SJSA1 (cell line): ENCODE measurements at regions not wholly inside any gene's neighbourhood (a gene's known extent, or its start where the extent isn't known, plus 50 kb on each side); places are given as distances from the start of the nearest gene placed in this dataset.
A peak's percentile ranks its signal among the peaks of the same experiment; 100 is the strongest.

ENCODE experiments used
- DNase-seq, 2 experiments: peaks; one replicate each; pipeline ENCODE4 v3.0.0-alpha.2; 2015 to 2020; ENCODE audit warnings: low spot score in 2 of 2, low read depth in 1 of 2
- H3K27ac ChIP-seq: fragments of 250-450 bp; sonication (Bioruptor Pico); 2 replicates; pipeline ENCODE4 v1.5.1; 2020; ENCODE audit warnings: mild to moderate bottlenecking, moderate library complexity
- H3K27me3 ChIP-seq: fragments of 250-450 bp; sonication (Bioruptor Pico); replicated peaks from 2 replicates; pipeline ENCODE4 v1.5.1; 2020; ENCODE audit warnings: mild to moderate bottlenecking, moderate library complexity
- H3K36me3 ChIP-seq: fragments of 250-450 bp; sonication (Bioruptor Pico); 2 replicates; pipeline ENCODE4 v1.5.1; 2020; ENCODE audit warnings: mild to moderate bottlenecking
- H3K4me1 ChIP-seq: fragments of 250-450 bp; sonication (Bioruptor Pico); replicated peaks from 2 replicates; pipeline ENCODE4 v1.6.1; 2021; ENCODE audit warnings: mild to moderate bottlenecking
- H3K4me3 ChIP-seq: fragments of 250-450 bp; sonication (Bioruptor Pico); 2 replicates; pipeline ENCODE4 v1.5.1; 2020; ENCODE audit warnings: mild to moderate bottlenecking
- H3K9me3 ChIP-seq: fragments of 250-450 bp; sonication (Bioruptor Pico); replicated peaks from 2 replicates; pipeline ENCODE4 v1.5.1; 2020; ENCODE audit warnings: mild to moderate bottlenecking

DNA sequence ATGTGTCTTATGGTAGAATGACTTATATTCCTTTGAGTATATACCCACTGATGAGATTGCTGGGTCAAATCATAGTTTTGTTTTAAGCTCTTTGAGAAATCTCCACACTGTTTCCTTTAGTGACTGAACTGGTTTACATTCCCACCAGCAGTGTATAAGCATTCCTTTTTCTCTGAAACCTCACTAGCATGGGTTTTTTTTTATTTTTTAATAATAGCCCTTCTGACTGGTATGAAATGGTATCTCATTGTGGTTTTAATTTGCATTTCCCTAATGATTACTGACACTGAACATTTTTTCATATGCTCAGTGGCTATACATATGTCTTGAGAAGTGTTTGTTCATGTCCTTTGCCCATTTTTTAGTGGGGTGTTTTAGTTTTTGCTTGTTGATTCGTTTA, 494.3 kb downstream of the SQOR start:
- peak in 1 of 2 experiments; percentile 30 for DNase-seq
- Histone ChIP-seq H3K4me1 (peaks cover 40% of the 10 kb centered on the region), H3K36me3 (no peaks in the 10 kb centered on the region), H3K4me3 (no peak overlapping the region), H3K9me3 (peaks cover 3% of the 10 kb centered on the region; the same call in 1 of the 2 replicates), H3K27me3 (no peaks in the 10 kb centered on the region), H3K27ac (peak overlapping the region; percentile 94)

DNA sequence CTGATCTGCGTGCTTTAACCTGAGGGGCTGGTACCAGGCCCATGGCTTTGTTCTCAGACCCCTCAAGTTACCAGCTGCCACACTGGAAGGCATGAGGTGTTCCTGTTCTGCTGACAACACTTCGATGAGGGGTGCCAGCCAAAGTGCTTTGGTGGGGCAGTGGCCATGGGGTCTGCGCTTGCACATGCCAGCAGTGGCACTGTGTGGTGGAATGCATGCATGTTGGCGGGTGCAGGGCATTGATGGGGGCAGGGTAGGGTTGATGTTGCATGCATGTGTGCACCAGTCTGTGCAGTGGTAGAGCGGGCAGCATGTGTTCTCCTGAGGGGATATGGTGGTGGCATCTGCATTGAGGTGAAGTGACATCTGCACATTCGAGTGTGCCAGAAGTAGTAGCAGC, 497.0 kb downstream of the SQOR start:
- Histone ChIP-seq H3K9me3 (peaks cover 3% of the 10 kb centered on the region; the same call in 1 of the 2 replicates), H3K27me3 (no peaks in the 10 kb centered on the region), H3K27ac (no peak overlapping the region), H3K4me3 (no peak overlapping the region), H3K4me1 (peaks cover 28% of the 10 kb centered on the region), H3K36me3 (no peaks in the 10 kb centered on the region)
- DNase-seq = no peak

DNA sequence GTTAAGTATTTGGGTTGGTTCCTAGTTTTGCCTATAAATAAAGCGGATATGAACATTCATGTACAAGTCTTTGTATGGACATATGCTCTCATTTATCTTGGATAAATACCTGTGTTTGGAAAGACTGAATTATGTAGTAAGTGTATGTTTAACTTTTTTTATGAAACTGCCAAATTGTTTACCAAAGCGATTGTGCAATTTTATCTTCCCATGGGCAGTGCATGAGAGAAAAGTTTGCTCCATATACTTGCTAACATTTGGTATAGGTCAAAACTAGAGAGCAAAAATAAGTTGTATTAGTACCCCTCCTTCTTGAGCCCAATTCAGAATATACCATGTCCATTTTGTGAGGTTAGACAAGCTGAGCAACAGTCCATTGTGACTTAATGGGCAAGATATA, 502.6 kb downstream of the SQOR start:
- Histone ChIP-seq H3K9me3 (no peaks in the 10 kb centered on the region; the same call in 1 of the 2 replicates), H3K36me3 (no peaks in the 10 kb centered on the region), H3K4me3 (no peak overlapping the region), H3K27ac (no peak overlapping the region), H3K4me1 (no peaks in the 10 kb centered on the region), H3K27me3 (no peaks in the 10 kb centered on the region)
- no peak for DNase-seq

DNA sequence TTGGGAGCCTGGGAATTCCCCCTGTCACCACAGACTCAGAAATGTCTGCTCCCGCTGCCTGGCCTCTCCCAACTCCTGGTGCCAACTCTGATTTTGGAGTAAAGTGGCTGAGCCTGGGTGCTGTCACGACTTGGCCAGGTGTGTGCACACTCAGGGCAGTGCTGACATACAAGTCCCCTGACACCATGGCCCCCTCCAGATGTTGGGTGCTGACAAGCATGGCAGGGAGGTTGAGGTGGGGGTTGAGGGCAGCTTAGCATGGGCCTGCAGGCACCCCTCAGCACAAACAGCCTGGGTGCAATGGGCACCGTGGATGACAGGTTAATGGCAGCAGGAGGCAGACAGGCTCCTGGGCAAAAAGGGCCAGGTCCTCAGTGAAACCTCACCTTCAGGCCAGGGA, 511.2 kb downstream of the SQOR start:
- H3K9me3 ChIP-seq = no peaks in the 10 kb centered on the region

DNA sequence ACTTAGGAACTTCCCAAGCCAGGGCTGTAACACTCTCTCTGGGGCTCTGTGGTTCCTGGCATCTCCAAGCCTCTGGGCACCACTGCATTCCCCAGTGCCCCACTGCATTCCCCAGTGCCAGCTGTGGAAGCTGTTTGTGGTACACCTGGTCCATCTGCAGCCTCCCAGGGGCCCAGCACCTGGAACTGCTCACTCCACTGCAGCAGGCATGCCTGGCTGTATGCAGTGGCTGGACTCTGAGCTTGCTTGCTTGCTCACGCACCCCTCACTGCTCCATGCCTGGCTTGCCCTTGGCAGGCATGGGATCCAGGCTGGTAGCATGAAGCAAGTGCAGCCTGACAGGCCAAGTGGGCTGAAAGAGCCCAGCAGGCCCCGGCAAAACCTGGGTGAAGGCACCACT, 512.1 kb downstream of the SQOR start:
- no peak for DNase-seq
- Histone ChIP-seq H3K4me1 (peaks cover 6% of the 10 kb centered on the region; the same call in 1 of the 2 replicates), H3K9me3 (no peaks in the 10 kb centered on the region), H3K27me3 (0 out of 2 replicates have a peak, but pooled peaks cover 2% of the 10 kb centered on the region), H3K27ac (no peak overlapping the region), H3K36me3 (no peaks in the 10 kb centered on the region), H3K4me3 (no peak overlapping the region)

More for the DNA sequence above, 511.2 kb downstream of the SQOR start:
- 0 out of 2 replicates have a peak, but pooled peaks cover 1% of the 10 kb centered on the region for H3K27me3 ChIP-seq
- H3K4me3 ChIP-seq = no peak overlapping the region
- H3K36me3 ChIP-seq = no peaks in the 10 kb centered on the region
- no peak for DNase-seq
- H3K27ac ChIP-seq = no peak overlapping the region
- H3K4me1 ChIP-seq = 0 out of 2 replicates have a peak, but pooled peaks cover under 1% of the 10 kb centered on the region

DNA sequence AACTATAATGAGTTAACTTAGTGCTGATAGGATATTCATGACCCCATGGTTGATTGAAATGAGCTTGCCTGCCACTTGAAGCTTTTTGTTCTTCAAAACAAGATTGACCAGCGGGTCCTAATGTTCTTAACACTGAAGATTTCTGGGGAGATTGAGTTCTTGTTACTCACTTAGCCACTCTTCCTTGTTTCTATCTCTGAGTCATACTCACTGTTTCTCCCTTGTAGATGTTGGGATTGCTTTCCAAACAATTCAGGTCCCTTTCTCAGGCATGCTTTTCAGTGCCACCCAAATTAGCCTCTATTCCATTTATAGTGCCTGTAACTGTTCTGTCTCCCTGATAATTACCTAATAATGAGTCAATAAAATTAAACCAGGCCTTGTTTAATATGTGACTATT, 517.0 kb downstream of the SQOR start:
- DNase-seq = peak in 1 of 2 experiments; percentile 7
- no peaks in the 10 kb centered on the region for H3K36me3 ChIP-seq
- H3K27me3 ChIP-seq = 0 out of 2 replicates have a peak, but pooled peaks cover 2% of the 10 kb centered on the region
- H3K27ac ChIP-seq = no peak overlapping the region
- peaks cover 10% of the 10 kb centered on the region; the same call in 1 of the 2 replicates for H3K4me1 ChIP-seq
- H3K4me3 ChIP-seq = no peak overlapping the region
- H3K9me3 ChIP-seq = no peaks in the 10 kb centered on the region

DNA sequence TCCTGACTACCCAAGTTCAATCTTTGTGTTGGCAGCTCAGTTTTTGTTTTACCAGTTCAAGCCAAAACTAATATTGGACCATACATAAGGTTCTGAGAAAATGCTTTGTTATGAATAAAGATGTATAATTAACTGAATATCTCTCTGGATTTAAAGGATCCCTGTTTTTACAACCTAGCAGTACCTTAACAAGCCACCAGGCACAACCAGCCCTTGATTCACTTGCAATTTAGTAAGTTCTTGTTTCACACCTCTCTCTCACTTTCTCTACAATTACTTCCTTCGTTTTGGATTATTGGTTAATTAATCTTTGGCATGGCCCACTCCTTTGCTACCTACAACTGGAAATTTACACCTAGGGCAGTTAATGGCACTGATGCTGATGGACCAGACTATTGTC, 531.9 kb downstream of the SQOR start:
- DNase-seq = no peak
- Histone ChIP-seq H3K27ac (no peak overlapping the region), H3K27me3 (no peaks in the 10 kb centered on the region), H3K36me3 (no peaks in the 10 kb centered on the region), H3K4me1 (no peaks in the 10 kb centered on the region), H3K4me3 (no peak overlapping the region), H3K9me3 (no peaks in the 10 kb centered on the region; the same call in 1 of the 2 replicates)

DNA sequence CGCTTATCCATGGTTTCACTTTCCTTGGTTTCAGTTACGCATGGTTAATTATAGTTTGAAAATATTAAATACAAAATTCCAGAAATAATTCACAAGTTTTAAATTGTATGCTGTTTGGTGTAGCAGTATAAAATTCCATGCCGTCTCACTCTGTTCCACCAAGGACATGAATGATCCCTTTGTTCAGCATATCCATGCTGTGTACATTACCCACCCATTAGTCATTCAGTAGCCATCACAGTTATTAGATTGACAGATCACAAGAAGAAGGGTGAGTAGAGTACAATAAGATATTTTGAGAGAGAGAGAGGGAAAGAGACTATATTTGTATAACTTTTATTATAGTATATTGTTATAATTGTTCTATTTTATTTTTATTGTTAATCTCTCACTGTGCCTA, 535.5 kb downstream of the SQOR start:
- H3K27ac ChIP-seq = no peak overlapping the region
- DNase-seq = no peak
- H3K9me3 ChIP-seq = no peaks in the 10 kb centered on the region
- H3K27me3 ChIP-seq = no peaks in the 10 kb centered on the region
- no peaks in the 10 kb centered on the region for H3K4me1 ChIP-seq
- no peaks in the 10 kb centered on the region for H3K36me3 ChIP-seq
- no peak overlapping the region for H3K4me3 ChIP-seq

DNA sequence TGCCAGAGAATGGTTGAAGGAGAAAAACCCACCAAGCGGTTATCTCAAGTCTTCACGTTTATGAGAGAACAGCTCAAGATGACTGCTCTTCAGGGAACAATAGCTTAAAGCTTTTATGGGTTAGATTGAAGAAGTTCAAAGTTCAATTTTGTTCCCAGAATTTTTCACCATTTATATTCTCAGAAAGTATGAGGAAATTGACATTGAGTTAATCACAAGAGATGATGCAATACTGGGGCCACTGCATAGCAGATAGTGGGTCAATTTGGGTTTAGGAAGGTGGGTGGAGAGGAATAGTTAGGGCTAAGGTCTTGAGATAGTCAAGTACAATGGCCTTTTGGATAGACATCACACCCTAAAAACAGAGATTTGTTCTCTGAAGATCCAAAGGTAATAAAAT, 539.3 kb downstream of the SQOR start:
- DNase-seq = no peak
- Histone ChIP-seq H3K9me3 (no peaks in the 10 kb centered on the region), H3K27ac (no peak overlapping the region), H3K4me3 (no peak overlapping the region), H3K4me1 (no peaks in the 10 kb centered on the region), H3K27me3 (no peaks in the 10 kb centered on the region), H3K36me3 (no peaks in the 10 kb centered on the region)

DNA sequence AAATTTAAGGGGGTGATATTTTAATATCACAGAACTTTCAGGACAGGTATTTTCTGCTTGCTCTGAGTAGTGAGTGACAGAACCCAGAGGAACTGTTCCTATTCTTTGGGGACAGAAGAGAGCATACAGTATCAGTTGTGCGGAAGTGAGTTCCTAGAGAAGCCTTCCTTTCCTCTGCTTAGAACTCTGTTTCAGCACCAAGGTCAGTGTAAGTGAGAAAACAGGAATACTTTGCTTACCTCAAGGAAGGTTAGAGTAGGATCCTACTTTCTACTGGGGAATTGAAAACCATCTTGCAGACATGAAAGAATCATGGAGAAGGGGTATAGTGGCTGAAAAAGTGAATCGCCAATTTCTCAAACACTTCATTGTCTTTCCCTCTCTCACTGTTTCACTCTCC, 542.4 kb downstream of the SQOR start:
- no peaks in the 10 kb centered on the region for H3K36me3 ChIP-seq
- no peak overlapping the region for H3K4me3 ChIP-seq
- no peaks in the 10 kb centered on the region for H3K9me3 ChIP-seq
- H3K27me3 ChIP-seq = no peaks in the 10 kb centered on the region
- no peak for DNase-seq
- no peaks in the 10 kb centered on the region for H3K4me1 ChIP-seq
- no peak overlapping the region for H3K27ac ChIP-seq

DNA sequence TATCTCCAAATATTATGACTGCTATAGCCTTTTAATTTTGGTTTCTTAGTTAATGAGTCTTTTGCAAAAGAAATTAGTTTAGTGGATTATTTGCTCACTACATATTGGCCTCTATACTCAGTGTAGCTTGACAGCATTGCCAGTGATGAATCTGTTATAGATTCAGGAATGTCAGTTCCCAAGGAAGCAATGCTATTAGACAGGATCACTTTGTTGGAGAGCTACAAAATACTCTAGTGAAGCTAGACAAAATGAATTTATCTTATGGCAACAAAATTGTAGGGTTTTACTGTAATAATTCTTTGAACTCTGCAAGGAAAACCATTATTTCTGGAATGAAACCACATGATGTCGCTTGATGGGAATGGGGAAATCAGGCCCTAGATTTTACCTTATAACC, 543.3 kb downstream of the SQOR start:
- no peak overlapping the region for H3K4me3 ChIP-seq
- no peaks in the 10 kb centered on the region for H3K4me1 ChIP-seq
- H3K36me3 ChIP-seq = no peaks in the 10 kb centered on the region
- H3K27me3 ChIP-seq = no peaks in the 10 kb centered on the region
- H3K27ac ChIP-seq = no peak overlapping the region
- no peaks in the 10 kb centered on the region for H3K9me3 ChIP-seq
- DNase-seq = no peak

DNA sequence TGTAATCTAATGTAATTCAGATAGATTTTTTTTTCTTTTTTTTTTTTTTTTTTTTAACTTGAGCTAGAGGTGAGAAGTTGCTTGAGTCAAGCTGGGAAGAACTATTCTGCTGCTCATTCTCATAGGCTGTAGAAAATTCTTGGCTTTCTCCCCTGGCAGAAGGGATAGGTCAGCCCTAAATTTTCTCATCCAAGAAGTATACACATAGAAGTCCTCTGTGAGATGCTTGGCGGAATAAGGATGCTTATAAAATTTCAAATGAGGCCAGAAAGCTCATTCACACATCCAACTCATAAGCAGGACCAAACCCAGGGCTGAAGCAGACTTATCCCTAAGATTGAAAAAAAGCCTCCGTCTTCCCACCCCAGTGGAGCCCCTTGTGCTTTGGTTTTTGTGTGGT, 572.5 kb downstream of the SQOR start:
- Histone ChIP-seq H3K27me3 (no peaks in the 10 kb centered on the region), H3K4me1 (no peaks in the 10 kb centered on the region), H3K27ac (no peak overlapping the region), H3K36me3 (no peaks in the 10 kb centered on the region), H3K9me3 (no peaks in the 10 kb centered on the region), H3K4me3 (no peak overlapping the region)
- DNase-seq = no peak

DNA sequence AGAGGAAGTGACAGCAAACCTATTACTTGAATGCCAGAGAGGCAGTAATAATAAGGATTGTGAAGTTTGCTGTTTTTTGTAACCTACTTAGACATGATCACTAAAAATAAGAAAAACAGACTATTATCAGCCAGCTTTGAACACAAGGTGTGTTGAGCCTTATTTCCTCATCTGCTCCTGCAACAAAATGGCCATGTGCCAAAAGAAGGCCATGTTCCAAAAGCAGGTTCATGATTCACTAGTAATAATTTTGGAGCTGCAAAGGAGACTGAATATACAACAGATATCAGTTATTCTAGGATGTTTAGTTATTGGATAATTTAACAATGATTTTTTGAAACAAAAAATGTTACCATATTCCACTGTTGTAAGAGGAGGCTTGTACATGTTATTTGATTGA, 578.7 kb downstream of the SQOR start:
- H3K27ac ChIP-seq = no peak overlapping the region
- H3K27me3 ChIP-seq = no peaks in the 10 kb centered on the region
- H3K4me3 ChIP-seq = no peak overlapping the region
- no peaks in the 10 kb centered on the region for H3K36me3 ChIP-seq
- H3K9me3 ChIP-seq = no peaks in the 10 kb centered on the region
- H3K4me1 ChIP-seq = no peaks in the 10 kb centered on the region
- no peak for DNase-seq

DNA sequence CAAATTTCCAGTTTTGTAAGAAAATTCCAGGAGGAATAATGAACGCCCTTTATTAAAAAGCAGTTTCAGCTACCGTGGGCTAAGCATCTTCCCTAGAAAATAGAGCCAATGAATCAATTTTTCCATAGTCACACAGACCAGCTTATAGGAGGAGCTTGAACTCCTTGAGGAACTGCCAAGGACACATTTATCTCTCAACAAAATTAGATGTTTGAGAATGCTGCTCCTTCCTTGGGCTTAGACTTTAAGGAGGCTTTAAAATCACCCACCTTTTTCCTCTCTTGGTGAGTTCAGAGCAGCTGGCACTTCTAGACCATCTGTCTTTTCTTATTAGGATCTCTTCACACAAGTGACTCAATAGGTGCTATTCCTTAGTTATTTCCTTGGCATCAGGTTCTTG, 588.0 kb downstream of the SQOR start:
- DNase-seq = no peak
- Histone ChIP-seq H3K9me3 (no peaks in the 10 kb centered on the region), H3K4me1 (no peaks in the 10 kb centered on the region), H3K4me3 (no peak overlapping the region), H3K36me3 (no peaks in the 10 kb centered on the region), H3K27ac (no peak overlapping the region), H3K27me3 (no peaks in the 10 kb centered on the region)

DNA sequence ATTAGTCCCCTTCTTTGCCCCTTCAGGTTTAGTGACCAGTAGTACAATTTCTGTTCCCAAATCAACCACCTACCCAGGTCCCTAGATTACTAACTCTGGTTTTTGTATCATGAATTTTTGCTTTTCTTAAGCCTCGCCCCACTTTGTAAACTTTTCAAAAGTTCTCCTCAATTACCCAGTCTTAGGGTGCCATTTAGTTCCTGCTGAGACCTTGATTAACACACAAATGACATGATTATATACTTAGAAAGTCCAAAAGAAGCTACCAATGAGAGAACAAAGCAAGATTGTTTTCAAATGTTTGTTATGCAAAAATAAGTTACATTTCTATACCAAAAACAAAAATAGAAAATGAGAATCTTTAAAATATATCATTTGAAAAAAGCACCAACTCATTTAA, 594.4 kb downstream of the SQOR start:
- H3K4me3 ChIP-seq = no peak overlapping the region
- no peak overlapping the region for H3K27ac ChIP-seq
- H3K36me3 ChIP-seq = no peaks in the 10 kb centered on the region
- no peak for DNase-seq
- no peaks in the 10 kb centered on the region for H3K4me1 ChIP-seq
- no peaks in the 10 kb centered on the region for H3K9me3 ChIP-seq
- no peaks in the 10 kb centered on the region for H3K27me3 ChIP-seq
